HG03039 (cell line): ENCODE measurements at regions not wholly inside any gene's neighbourhood (a gene's known extent, or its start where the extent isn't known, plus 50 kb on each side); places are given as distances from the start of the nearest gene placed in this dataset.
A peak's percentile ranks its signal among the peaks of the same experiment; 100 is the strongest.
"Not testable (repeated sequence)": the region's sequence is repeated elsewhere in the genome, so short reads cannot be mapped to it uniquely, and the experiment has no call there.

ENCODE experiments used
- ATAC-seq: cut with Tn5 transposase; IDR thresholded peaks from one replicate; pipeline ENCODE4 v1.9.1; 2021; ENCODE audit warnings: mild to moderate bottlenecking, moderate library complexity; ENCODE audit not compliant: unreplicated experiment

DNA sequence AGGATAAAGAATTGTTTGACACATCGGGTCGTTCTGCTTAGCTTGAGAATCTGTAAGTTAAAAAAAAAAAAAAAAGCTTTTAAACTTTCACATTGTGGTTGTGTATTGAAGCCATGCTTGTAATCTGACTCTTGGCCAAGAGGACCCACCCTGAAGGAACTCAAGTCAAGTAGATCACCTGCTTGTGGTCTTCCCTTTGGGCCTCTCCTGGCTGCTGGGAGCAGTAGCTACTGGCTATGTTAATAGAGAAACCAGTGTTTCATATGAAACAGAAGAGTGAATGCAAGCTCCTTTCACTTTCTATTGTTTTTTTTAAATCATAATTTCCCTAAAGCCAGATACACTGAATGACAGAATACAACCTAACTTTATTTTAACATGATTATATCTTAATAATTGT, 402.4 kb upstream of the NDST4 start:
- ATAC-seq: peak; percentile 98

- ATAC-seq: peak; percentile 22
Measured at GRCh38 chr4:115515366-115515765, 401.9 kb upstream of the NDST4 start.

DNA sequence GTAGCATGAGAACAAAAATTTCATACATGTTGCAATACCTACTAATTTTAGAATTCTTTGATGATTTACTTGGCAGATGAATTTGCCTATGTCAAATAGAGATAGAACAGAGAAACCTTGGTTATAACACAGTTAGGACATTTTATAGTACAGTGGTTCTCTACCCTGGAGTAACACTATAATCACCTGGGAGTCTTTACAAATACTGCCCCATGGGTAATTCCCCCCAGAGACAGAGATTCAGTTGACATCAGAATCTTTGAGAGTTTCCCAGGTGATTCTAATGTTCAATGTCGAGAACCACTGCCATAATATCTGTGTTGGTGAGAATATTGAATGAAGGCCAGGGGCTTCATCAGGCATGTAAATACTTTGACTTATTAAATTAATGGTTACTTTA, 401.3 kb upstream of the NDST4 start:
- no peak for ATAC-seq

GRCh38 chr4:115505326-115505725, 391.9 kb upstream of the NDST4 start:
- ATAC-seq: no peak

DNA sequence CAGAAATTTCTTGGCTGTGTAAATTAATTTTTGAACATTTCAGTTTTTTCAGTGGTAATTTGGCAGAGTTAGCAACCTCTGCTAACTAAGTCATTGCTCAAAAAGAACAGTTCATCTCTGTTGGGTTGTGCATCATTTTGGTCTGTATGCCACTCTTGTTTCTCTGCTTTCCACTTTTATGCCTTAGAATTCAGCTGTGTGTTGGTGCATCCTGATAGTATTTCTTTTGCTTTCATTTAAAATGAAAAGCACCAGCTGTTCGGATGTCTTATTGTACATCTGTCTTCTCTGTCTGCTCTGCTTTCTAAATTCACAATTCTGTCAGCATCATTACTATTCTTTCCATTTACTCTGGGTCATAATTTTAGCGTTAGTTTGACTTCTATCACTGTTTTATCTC, 388.2 kb upstream of the NDST4 start:
- no peak for ATAC-seq

- ATAC-seq: not testable (repeated sequence)
Measured at GRCh38 chr4:115493770-115494169, 380.4 kb upstream of the NDST4 start.

DNA sequence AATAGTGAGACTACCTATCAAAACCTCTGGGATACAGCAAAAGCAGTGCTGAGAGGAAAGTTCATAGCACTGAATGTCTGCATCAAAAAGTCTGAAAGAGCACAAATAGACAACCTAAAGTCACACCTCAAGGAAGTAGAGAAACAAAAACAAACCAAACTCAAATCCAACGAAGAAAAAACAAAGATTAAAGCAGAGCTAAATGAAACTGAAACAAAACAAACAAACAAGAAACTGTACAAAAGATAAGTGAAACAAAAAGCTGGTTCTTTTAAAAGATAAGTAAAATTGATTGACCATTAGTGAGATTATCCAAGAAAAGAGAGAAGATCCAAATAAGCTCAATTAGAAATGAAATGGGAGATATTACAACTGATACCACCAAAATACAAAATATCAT, 378.3 kb upstream of the NDST4 start:
- no peak for ATAC-seq

- ATAC-seq: no peak
Measured at GRCh38 chr4:115489279-115489678, 375.9 kb upstream of the NDST4 start.

GRCh38 chr4:115485402-115485801, 372.0 kb upstream of the NDST4 start:
- ATAC-seq: no peak

GRCh38 chr4:115484479-115484878, 371.1 kb upstream of the NDST4 start:
- ATAC-seq: no peak

DNA sequence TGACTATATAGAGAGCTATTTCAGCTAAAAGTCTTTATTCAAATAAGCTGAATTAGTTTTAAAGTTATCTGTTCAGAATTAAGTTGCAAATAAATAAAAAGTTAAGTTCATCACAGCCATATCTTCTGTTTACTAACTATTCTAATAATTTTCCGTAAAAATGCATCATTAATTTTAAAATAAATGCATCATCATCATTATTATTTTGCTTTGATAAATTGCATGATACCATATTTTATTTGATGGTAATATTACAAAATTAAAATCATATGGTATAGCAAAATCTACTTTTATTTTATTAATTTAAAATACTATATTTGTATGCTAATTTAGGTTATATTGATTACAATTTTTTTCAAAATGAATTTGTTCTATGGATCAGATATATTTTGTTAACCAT, 357.3 kb upstream of the NDST4 start:
- no peak for ATAC-seq

DNA sequence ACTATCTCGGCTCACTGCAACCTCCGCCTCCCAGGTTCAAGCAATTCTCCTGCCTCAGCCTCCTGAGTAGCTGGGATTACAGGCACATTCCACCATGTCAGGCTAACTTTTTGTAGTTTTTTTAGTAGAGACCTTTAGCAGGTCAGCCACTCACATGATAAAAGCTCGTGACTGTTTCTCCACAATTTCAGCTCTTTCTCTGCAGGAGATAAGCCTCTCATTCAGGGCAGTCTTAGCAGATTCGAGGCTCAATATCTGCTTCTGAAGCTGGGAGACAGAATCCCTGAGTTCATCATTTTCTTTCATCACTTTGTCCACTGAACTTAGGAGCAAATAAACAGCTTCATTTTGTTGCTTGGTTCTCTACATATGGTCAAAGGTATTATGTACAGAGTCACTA, 345.9 kb upstream of the NDST4 start:
- not testable (repeated sequence) for ATAC-seq

- ATAC-seq: no peak
Measured at GRCh38 chr4:115456231-115456630, 342.8 kb upstream of the NDST4 start.

GRCh38 chr4:115454228-115454627, 340.8 kb upstream of the NDST4 start:
- no peak for ATAC-seq

GRCh38 chr4:115453416-115453815, 340.0 kb upstream of the NDST4 start:
- no peak for ATAC-seq

DNA sequence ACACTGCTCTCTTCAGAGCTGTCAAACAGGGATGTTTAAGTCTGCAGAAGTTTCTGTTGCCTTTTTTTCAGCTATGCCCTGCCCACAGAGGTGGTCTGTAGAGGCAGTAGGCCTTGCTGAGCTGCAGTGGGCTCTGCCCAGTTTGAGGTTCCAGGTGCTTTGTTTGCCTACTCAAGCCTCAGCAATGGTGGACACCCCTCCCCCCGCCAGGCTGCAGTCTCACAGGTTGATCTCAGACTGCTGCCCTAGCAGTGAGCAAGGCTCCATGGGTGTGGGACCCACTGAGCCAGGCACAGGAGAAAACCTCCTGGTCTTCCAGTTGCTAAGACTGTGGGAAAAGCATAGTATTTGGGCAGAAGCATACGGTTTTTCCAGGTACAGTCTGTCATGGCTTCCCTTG, 338.8 kb upstream of the NDST4 start:
- not testable (repeated sequence) for ATAC-seq

DNA sequence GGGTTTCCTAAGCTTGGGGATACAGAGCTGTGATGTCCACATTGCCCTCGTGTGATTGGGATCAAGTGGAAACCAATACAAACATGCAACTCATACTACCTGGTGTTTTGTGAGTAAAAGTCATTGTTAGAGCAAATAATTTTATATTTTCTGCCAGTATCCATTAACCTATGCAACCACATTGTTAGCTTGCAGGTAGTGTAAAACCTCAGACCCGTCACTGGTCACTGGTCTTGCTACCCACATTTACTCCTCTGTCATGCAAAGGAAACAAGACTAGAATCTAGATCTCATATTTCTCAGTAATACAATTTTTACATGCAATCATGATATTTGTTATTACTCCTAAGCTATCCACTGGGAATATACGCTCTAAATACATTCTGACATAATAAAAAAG, 324.3 kb upstream of the NDST4 start:
- no peak for ATAC-seq

DNA sequence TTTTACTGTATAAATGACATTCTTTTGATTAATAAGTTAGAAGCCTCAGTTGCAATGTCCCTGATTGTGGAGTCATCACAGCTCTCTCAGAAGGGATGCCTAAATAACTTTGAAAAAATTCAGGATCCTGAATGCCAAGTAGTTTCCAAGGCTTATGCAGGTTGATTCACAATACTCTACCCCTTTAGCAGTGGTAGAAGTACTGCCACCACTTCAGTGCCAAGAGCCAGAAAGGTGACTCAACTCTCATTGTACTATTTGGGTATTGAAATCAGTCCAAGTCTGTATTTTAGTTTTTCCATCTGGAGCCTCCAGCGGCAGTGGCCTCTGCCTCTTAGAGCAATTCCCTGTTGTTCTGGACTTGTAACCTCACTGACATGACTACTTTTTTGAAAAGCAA, 320.1 kb upstream of the NDST4 start:
- ATAC-seq: no peak

GRCh38 chr4:115430024-115430423, 316.6 kb upstream of the NDST4 start:
- no peak for ATAC-seq

DNA sequence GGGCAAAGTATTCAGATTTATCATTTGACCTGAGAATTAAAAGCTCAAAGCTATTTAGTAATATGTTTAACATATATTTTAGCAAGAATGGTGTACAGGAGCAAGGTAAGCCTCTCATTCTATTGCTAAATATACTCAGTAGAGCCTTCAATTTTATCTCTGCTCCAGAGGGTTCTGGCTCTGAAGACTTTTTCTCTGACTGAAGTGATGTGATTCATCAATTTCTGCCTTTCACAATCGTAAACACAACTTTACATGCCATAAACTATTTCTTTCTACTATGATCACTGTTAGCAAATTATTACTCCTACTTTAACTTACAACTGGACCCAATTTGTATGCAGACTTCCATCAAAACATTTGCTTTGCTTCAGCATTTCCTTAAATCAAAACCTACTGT, 315.0 kb upstream of the NDST4 start:
- ATAC-seq: no peak

GRCh38 chr4:115424852-115425251, 311.4 kb upstream of the NDST4 start:
- ATAC-seq: no peak

DNA sequence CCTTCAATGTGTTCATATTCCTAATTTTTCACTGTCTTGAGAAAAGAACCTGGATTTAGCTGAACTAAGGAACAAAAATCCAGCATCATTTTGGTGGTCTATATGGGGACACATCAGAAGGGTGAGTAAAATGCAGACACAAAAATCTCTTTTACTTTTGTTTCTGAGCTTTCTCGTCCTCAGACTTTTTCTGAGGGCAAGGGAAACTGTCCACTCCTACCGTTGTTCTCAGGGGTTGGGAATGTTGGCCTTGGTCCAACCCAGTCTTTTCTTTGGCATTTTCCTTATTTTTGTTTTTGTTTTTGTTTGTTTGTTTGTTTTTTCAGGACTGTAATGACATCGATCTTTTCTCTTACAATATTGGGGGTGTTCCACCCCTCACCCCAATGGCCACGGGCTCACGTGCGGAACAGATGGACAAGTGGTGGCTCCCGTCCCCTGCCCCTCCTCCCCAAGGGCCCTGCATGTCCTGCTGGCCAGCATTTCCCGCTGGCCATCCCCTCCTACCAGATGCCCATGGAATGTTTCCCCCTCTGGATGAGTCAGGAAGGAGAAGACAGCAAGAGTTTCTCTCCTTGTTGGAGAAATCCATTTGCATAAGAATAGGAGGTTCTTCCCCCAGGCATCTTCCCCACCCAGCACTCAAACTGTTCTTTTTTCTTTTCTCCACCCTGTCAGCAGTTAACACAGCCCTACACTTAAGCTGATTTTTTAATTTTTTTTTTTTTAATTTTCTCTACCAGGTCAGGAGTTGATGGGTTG, 305.4 kb upstream of the NDST4 start:
- no peak for ATAC-seq

DNA sequence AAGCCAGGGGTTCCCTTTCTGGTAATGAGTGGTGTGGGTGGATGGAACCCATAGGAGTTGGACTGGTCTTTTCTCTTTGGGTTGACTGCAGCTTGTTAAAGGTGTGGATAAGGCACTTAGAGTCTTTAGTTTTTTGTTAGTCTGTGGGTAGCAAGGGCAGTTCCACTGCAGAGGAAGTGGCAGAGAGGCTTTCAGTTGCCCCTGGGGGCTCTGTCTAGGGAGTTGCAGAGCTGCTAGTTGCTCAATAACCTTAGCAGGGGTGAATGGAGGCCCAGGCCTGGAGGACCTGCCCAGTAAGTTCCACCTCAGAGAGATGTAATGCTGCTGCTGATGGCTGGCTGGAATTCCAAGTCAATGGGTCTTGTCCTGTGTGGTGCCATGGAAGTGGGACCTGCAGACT, 282.6 kb upstream of the NDST4 start:
- no peak for ATAC-seq
